ENCODE measurements at regions not wholly inside any gene's neighbourhood (a gene's known extent, or its start where the extent isn't known, plus 50 kb on each side); places are given as distances from the start of the nearest gene placed in this dataset.

GRCh38 chr2:128803222-128803621 lies 484.6 kb upstream of the HS6ST1 start:
- Histone ChIP-seq H3K9me3 (no peaks in the 10 kb centered on the region), H3K4me1 (no peaks in the 10 kb centered on the region), H3K27me3 (no peaks in the 10 kb centered on the region), H3K36me3 (no peaks in the 10 kb centered on the region), H3K27ac (no peak overlapping the region), H3K4me3 (no peak overlapping the region)
- WGBS, 2 donors (ENCODE audit: low coverage in 1 of 2) = 89 to 100% methylated on average over 2 of the region's 2 CpGs
- ATAC-seq = no peak
- no peak for TF ChIP-seq POLR2AphosphoS5 (IDR thresholded peaks at IDR 0.05)
- no peak for TF ChIP-seq EP300 (IDR thresholded peaks at IDR 0.05)
- no peak for TF ChIP-seq POLR2A (IDR thresholded peaks at IDR 0.05)
- no peak for TF ChIP-seq CTCF (IDR thresholded peaks at IDR 0.05)

GRCh38 chr2:128805237-128805636 lies 486.6 kb upstream of the HS6ST1 start:
- H3K27ac ChIP-seq = no peak overlapping the region
- H3K9me3 ChIP-seq = no peaks in the 10 kb centered on the region
- 0 to 50% methylated on average over 1 to 2 of the region's 2 CpGs for WGBS, 2 donors (ENCODE audit: low coverage in 1 of 2)
- no peaks in the 10 kb centered on the region for H3K36me3 ChIP-seq
- H3K27me3 ChIP-seq = no peaks in the 10 kb centered on the region
- no peak for ATAC-seq
- no peaks in the 10 kb centered on the region for H3K4me1 ChIP-seq
- H3K4me3 ChIP-seq = no peak overlapping the region
- TF ChIP-seq POLR2AphosphoS5 (IDR thresholded peaks at IDR 0.05) (no peak), POLR2A (IDR thresholded peaks at IDR 0.05) (no peak), EP300 (IDR thresholded peaks at IDR 0.05) (no peak), CTCF (IDR thresholded peaks at IDR 0.05) (no peak)

GRCh38 chr2:128805918-128806317 lies 487.2 kb upstream of the HS6ST1 start:
- no peaks in the 10 kb centered on the region for H3K36me3 ChIP-seq
- no peak for ATAC-seq
- H3K4me3 ChIP-seq = no peak overlapping the region
- H3K27ac ChIP-seq = no peak overlapping the region
- H3K9me3 ChIP-seq = no peaks in the 10 kb centered on the region
- TF ChIP-seq POLR2AphosphoS5 (IDR thresholded peaks at IDR 0.05) = no peak
- TF ChIP-seq EP300 (IDR thresholded peaks at IDR 0.05) = no peak
- TF ChIP-seq CTCF (IDR thresholded peaks at IDR 0.05) = no peak
- no peak for TF ChIP-seq POLR2A (IDR thresholded peaks at IDR 0.05)
- 63 to 94% methylated on average over 2 of the region's 2 CpGs for WGBS, 2 donors (ENCODE audit: low coverage in 1 of 2)
- no peaks in the 10 kb centered on the region for H3K27me3 ChIP-seq
- H3K4me1 ChIP-seq = no peaks in the 10 kb centered on the region

GRCh38 chr2:128807317-128807716 lies 488.6 kb upstream of the HS6ST1 start:
- WGBS, 2 donors (ENCODE audit: low coverage in 1 of 2) = 100% methylated on average over 1 of the region's 1 CpG
- H3K4me1 ChIP-seq = no peaks in the 10 kb centered on the region
- H3K27me3 ChIP-seq = peaks cover 7% of the 10 kb centered on the region
- no peak overlapping the region for H3K27ac ChIP-seq
- H3K4me3 ChIP-seq = no peak overlapping the region
- no peaks in the 10 kb centered on the region for H3K36me3 ChIP-seq
- ATAC-seq = no peak
- TF ChIP-seq EP300 (IDR thresholded peaks at IDR 0.05) (no peak), CTCF (IDR thresholded peaks at IDR 0.05) (no peak), POLR2AphosphoS5 (IDR thresholded peaks at IDR 0.05) (no peak), POLR2A (IDR thresholded peaks at IDR 0.05) (no peak)
- no peaks in the 10 kb centered on the region for H3K9me3 ChIP-seq

GRCh38 chr2:128808462-128809258 lies 490.0 kb upstream of the HS6ST1 start:
- no peak overlapping the region for H3K27ac ChIP-seq
- no peak overlapping the region for H3K4me3 ChIP-seq
- no peak for TF ChIP-seq POLR2A (IDR thresholded peaks at IDR 0.05)
- no peak for TF ChIP-seq POLR2AphosphoS5 (IDR thresholded peaks at IDR 0.05)
- TF ChIP-seq EP300 (IDR thresholded peaks at IDR 0.05) = no peak
- no peak for TF ChIP-seq CTCF (IDR thresholded peaks at IDR 0.05)
- no peaks in the 10 kb centered on the region for H3K9me3 ChIP-seq
- ATAC-seq = no peak
- no peaks in the 10 kb centered on the region for H3K4me1 ChIP-seq
- no peaks in the 10 kb centered on the region for H3K36me3 ChIP-seq
- WGBS, 2 donors (ENCODE audit: low coverage in 1 of 2) = 50% methylated on average over 2 of the region's 5 CpGs; no CpG with 5 or more reads in 1 of the 2 donors
- H3K27me3 ChIP-seq = peaks cover 7% of the 10 kb centered on the region

Data from gastroesophageal sphincter (tissue), 4 donors.